ENCODE measurements at regions not wholly inside any gene's neighbourhood (a gene's known extent, or its start where the extent isn't known, plus 50 kb on each side); places are given as distances from the start of the nearest gene placed in this dataset.

DNA sequence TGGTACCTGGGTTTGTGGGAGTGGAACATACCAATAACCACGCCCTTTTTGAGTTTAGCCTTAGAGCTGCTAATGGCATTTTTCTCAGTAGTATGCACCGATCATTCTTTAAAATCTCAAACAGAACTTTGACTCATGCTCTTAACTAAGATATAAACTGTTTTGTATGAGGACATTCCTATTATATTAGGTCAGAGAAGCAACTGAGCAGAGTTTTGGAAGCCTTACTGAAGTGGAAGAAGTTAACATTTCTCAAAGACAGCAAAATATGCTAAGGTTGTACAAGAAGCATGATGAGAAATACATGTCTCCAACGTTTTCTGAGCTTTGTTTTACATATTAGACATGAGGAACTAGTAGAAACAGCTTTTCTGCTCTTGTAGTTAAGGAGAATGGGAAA, 819.2 kb downstream of the FSCB start:
- H3K9me3 Mint-ChIP-seq, result peaks cover 23% of the 10 kb centered on the region
- DNase-seq, result no peak
- no peak overlapping the region for H3K4me3 Mint-ChIP-seq

DNA sequence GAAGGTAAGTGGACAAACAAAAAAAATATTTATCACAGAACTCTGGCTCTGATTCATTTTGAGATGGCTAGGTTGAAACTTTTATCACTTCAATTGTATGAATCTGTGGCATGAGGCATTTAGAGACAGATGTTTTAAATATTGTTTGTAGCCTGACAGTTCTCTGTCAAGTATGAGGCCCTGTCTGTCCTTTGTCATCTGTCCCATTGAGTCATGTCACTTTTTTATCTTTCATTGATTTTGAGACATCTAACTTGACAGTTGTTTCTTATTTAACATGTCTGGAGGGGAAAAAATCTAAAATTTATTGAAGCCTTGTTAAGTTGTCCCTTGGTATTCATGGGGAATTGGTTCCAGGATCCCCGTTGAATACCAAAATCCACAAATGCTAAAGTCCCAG, 829.5 kb downstream of the FSCB start:
- H3K27ac Mint-ChIP-seq, result no peak overlapping the region
- no peak for DNase-seq
- no peaks in the 10 kb centered on the region for H3K27me3 Mint-ChIP-seq (ENCODE audit: insufficient read depth)
- no peak overlapping the region for H3K4me3 Mint-ChIP-seq
- H3K36me3 Mint-ChIP-seq (ENCODE audit: low read depth), result no peaks in the 10 kb centered on the region
- peaks cover 37% of the 10 kb centered on the region for H3K9me3 Mint-ChIP-seq
- TF ChIP-seq, protein P1, sequence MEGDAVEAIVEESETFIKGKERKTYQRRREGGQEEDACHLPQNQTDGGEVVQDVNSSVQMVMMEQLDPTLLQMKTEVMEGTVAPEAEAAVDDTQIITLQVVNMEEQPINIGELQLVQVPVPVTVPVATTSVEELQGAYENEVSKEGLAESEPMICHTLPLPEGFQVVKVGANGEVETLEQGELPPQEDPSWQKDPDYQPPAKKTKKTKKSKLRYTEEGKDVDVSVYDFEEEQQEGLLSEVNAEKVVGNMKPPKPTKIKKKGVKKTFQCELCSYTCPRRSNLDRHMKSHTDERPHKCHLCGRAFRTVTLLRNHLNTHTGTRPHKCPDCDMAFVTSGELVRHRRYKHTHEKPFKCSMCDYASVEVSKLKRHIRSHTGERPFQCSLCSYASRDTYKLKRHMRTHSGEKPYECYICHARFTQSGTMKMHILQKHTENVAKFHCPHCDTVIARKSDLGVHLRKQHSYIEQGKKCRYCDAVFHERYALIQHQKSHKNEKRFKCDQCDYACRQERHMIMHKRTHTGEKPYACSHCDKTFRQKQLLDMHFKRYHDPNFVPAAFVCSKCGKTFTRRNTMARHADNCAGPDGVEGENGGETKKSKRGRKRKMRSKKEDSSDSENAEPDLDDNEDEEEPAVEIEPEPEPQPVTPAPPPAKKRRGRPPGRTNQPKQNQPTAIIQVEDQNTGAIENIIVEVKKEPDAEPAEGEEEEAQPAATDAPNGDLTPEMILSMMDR (IDR thresholded peaks at IDR 0.05), result no peak
- no peaks in the 10 kb centered on the region for H3K4me1 Mint-ChIP-seq (ENCODE audit: low read depth)

More for the DNA sequence above, 819.2 kb downstream of the FSCB start:
- TF ChIP-seq, protein P1 (IDR thresholded peaks at IDR 0.05), result no peak
- H3K4me1 Mint-ChIP-seq (ENCODE audit: low read depth), result no peaks in the 10 kb centered on the region
- no peaks in the 10 kb centered on the region for H3K36me3 Mint-ChIP-seq (ENCODE audit: low read depth)
- H3K27me3 Mint-ChIP-seq (ENCODE audit: insufficient read depth), result no peaks in the 10 kb centered on the region
- no peak overlapping the region for H3K27ac Mint-ChIP-seq

DNA sequence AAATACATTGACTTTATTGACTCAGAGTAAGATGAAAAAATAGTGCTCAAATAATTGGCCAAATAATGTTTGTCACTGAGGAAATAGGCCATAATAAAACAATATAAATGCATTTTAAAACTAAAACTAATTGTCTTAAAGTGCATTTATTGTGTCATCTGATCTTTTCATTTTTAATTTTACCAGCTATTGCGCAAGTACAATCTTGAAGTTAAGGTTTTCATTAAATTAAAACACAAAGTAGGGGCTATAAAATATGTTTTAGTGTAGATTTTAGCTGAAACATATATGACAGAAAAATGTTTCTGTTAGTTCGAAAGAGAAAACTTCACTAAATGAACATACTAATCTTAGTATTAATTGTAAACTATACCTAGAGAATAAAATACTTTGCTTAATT, 832.8 kb downstream of the FSCB start:
- TF ChIP-seq, protein P1 (IDR thresholded peaks at IDR 0.05), result no peak
- Mint-ChIP-seq H3K27me3 (ENCODE audit: insufficient read depth) (no peaks in the 10 kb centered on the region), H3K9me3 (peaks cover 49% of the 10 kb centered on the region), H3K4me1 (ENCODE audit: low read depth) (no peaks in the 10 kb centered on the region), H3K36me3 (ENCODE audit: low read depth) (no peaks in the 10 kb centered on the region), H3K27ac (no peak overlapping the region), H3K4me3 (no peak overlapping the region)
- DNase-seq, result no peak

DNA sequence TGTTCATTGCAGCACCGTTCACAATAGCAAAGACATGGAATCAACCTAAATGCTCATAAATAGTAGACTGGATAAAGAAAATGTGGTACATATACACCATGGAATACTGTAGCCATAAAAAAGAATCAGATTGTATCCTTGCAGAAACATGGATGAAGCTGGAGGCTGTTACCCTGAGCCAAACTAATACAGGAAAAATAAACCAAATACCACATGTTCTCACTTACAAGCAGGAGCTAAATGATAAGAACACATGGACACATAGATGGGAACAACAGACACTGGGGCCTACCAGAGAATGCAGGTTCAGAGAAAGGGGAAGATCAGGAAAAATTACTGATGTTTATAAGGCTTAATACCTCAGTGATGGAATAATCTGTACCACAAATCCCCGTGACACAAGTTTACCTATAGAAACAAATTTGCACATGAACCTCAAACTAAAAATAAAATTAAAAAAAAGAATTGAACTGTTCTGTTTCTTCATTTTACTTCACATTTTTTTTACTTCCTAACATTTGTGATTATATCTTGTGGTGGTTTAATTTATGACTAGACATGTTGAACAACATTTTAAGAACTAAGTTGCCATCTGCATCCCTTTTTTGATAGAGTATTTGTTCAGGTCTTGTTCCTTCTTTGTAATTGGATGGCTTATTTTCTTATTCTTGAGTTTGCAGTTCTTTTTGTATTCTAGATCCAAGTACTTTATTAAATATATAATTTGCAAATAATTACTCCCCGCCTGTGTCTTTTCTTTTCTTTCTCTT, 835.2 kb downstream of the FSCB start:
- Mint-ChIP-seq H3K4me1 (ENCODE audit: low read depth) (no peaks in the 10 kb centered on the region), H3K27ac (no peak overlapping the region), H3K9me3 (peaks cover 57% of the 10 kb centered on the region), H3K36me3 (ENCODE audit: low read depth) (no peaks in the 10 kb centered on the region), H3K27me3 (ENCODE audit: insufficient read depth) (no peaks in the 10 kb centered on the region), H3K4me3 (no peak overlapping the region)
- no peak for DNase-seq
- TF ChIP-seq, protein P1 (IDR thresholded peaks at IDR 0.05), result no peak

DNA sequence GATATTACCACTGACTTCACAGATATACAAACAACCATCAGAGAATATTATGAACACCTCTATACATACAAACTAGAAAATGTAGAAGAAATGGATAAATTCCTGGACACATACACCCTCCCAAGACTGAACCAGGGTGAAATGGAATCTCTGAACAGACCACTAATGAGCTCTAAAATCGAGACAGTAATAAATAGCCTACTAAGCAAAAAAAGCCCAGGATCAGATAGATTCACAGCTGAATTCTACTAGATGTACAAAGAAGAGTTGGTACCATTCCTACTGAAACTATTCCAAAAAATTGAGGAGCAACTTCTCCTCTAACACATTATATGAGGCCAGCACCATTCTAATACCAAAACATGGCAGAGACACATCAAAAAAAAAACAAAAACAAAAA, 837.7 kb downstream of the FSCB start:
- Mint-ChIP-seq H3K36me3 (ENCODE audit: low read depth) (no peaks in the 10 kb centered on the region), H3K4me3 (no peak overlapping the region), H3K4me1 (ENCODE audit: low read depth) (no peaks in the 10 kb centered on the region), H3K27ac (no peak overlapping the region), H3K27me3 (ENCODE audit: insufficient read depth) (no peaks in the 10 kb centered on the region), H3K9me3 (peaks cover 55% of the 10 kb centered on the region)
- TF ChIP-seq, protein P1 (IDR thresholded peaks at IDR 0.05), result no peak
- DNase-seq, result no peak

Measured in HFFc6 (cell line).